GM10266 (cell line): ENCODE measurements at regions not wholly inside any gene's neighbourhood (a gene's known extent, or its start where the extent isn't known, plus 50 kb on each side); places are given as distances from the start of the nearest gene placed in this dataset.

Experiments
- DNase-seq: peaks from one replicate; pipeline ENCODE4 v3.0.0; 2012; ENCODE audit errors: extremely low spot score
- CTCF ChIP-seq: IDR thresholded peaks from 2 replicates; pipeline ENCODE4 v1.5.1; 2012; ENCODE audit warnings: mild to moderate bottlenecking, low read depth; ENCODE audit not compliant: control insufficient read depth, insufficient read depth; ENCODE audit errors: missing control alignments

- no peak for DNase-seq
- TF ChIP-seq CTCF, result no peak
Observed at GRCh38 chr14:89540009-89540829, 123.2 kb upstream of the FOXN3 start.

GRCh38 chr14:89537911-89538310, 120.9 kb upstream of the FOXN3 start:
- no peak for TF ChIP-seq CTCF
- DNase-seq, result no peak

- no peak for TF ChIP-seq CTCF
- DNase-seq, result no peak
Observed at GRCh38 chr14:89534902-89535685, 118.1 kb upstream of the FOXN3 start.

- DNase-seq, result no peak
- TF ChIP-seq CTCF, result no peak
Observed at GRCh38 chr14:89533766-89534165, 116.7 kb upstream of the FOXN3 start.

GRCh38 chr14:89533136-89533535, 116.1 kb upstream of the FOXN3 start:
- DNase-seq, result no peak
- no peak for TF ChIP-seq CTCF

- no peak for TF ChIP-seq CTCF
- DNase-seq, result no peak
Observed at GRCh38 chr14:89531661-89532335, 114.8 kb upstream of the FOXN3 start.
